Cardiac fibroblast (primary cell): ENCODE measurements at regions not wholly inside any gene's neighbourhood (a gene's known extent, or its start where the extent isn't known, plus 50 kb on each side); places are given as distances from the start of the nearest gene placed in this dataset.

Experiments used
- DNase-seq, 2 donors: peaks; one replicate each; pipeline versions ENCODE4 v3.0.0 to v3.0.0-alpha.2; 2010; ENCODE audit warnings: low read depth in 2 of 2
- H3K4me3 ChIP-seq, 2 donors: replicated peaks in 1 of 2; 1 replicate in 1 of 2; 2 replicates in 1 of 2; pipeline ENCODE4 v1.5.1; 2011; ENCODE audit warnings: low read depth in 2 of 2, low read length in 2 of 2, mild to moderate bottlenecking in 2 of 2, moderate library complexity in 1 of 2
- CTCF ChIP-seq: IDR thresholded peaks from one replicate; pipeline ENCODE4 v1.5.1; 2011; ENCODE audit warnings: low read depth, mild to moderate bottlenecking, low read length, inconsistent platforms

GRCh38 chr4:45317276-45317675 is 590.9 kb upstream of the GNPDA2 start:
- no peak overlapping the region for H3K4me3 ChIP-seq
- DNase-seq: peak; percentile 0 to 59
- no peak for TF ChIP-seq CTCF

- TF ChIP-seq CTCF: no peak
- H3K4me3 ChIP-seq: no peak overlapping the region
- peak in 1 of 2 donors; percentile 19 for DNase-seq
Measured at GRCh38 chr4:45316257-45316656, 589.9 kb upstream of the GNPDA2 start.

- TF ChIP-seq CTCF: no peak
- no peak overlapping the region for H3K4me3 ChIP-seq
- no peak for DNase-seq
Measured at GRCh38 chr4:45302828-45303227, 576.5 kb upstream of the GNPDA2 start.

- no peak overlapping the region for H3K4me3 ChIP-seq
- no peak for TF ChIP-seq CTCF
- DNase-seq: no peak
Measured at GRCh38 chr4:45294464-45294863, 568.1 kb upstream of the GNPDA2 start.

GRCh38 chr4:45293335-45293734 is 567.0 kb upstream of the GNPDA2 start:
- TF ChIP-seq CTCF: no peak
- DNase-seq: no peak
- H3K4me3 ChIP-seq: no peak overlapping the region

- H3K4me3 ChIP-seq: no peak overlapping the region
- no peak for TF ChIP-seq CTCF
- no peak for DNase-seq
Measured at GRCh38 chr4:45292844-45293243, 566.5 kb upstream of the GNPDA2 start.

- no peak overlapping the region for H3K4me3 ChIP-seq
- no peak for DNase-seq
- TF ChIP-seq CTCF: no peak
Measured at GRCh38 chr4:45284400-45285085, 558.2 kb upstream of the GNPDA2 start.
